Hypothalamus (tissue), 51 donors: ENCODE measurements at regions not wholly inside any gene's neighbourhood (a gene's known extent, or its start where the extent isn't known, plus 50 kb on each side); places are given as distances from the start of the nearest gene placed in this dataset.

Source experiments
- DNase-seq, 51 donors: peaks; one replicate each; lab custom pipeline; 2025; lab: John Stamatoyannopoulos, UW

DNA sequence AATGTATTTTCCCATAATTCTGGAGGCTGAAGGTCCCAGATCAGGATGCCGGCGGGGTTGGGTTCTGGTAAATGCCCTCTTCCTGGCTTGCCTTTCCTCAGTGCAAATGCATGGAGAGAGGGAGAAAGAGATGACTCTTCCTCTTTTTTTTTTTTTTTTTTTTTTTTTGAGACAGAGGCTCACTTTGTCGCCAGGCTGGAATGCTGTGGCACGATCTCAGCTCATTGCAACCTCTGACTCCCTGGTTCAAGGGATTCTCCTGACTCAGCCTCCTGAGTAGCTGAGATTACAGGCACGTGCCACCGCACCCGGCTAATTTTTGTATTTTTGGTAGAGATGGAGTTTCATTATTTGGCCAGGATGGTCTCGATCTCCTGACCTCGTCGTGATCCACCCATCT lies 300.0 kb upstream of the TAS2R1 start:
- DNase-seq, result no peak

DNA sequence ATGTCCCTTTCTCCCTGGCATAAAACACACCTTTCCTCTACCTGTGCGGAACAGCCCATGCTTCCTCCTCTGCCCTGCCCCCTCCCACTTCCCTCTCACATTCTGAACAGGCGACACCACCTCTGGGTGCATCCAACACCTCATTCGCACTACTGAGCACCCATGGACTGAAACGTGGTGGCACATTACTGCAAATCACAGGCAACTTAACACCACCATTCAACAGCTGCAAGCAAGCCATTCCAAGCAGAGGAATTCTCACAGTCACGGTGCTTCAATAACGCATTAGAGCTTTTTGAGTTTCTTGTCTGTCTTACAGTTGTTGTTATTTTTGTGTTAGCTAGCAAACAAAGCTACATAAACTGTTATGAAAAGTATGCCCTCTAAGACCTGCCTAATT lies 298.2 kb upstream of the TAS2R1 start:
- DNase-seq, result no peak

DNA sequence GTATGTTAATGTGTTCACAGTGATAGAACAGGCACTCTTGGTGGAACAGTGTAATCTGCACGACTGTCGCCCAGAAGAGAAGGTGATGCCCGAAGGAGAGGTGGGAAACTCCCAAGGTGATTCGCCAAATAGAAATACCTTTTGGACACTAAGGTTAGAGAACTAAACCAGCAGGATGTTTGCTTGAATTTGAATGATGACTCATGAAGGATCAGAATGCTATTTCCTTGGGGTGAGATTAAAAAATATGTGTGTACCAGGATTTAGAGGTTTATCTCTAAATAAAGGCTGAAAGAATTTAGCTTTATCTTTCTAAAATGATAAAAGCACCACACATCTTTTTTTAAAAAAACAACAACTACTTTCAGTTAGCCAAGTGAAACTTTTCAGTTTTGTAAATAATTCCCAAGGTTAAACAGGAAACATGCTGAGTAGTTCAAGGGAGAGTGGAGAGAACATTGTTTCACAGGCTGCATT lies 297.4 kb upstream of the TAS2R1 start:
- DNase-seq, result no peak

DNA sequence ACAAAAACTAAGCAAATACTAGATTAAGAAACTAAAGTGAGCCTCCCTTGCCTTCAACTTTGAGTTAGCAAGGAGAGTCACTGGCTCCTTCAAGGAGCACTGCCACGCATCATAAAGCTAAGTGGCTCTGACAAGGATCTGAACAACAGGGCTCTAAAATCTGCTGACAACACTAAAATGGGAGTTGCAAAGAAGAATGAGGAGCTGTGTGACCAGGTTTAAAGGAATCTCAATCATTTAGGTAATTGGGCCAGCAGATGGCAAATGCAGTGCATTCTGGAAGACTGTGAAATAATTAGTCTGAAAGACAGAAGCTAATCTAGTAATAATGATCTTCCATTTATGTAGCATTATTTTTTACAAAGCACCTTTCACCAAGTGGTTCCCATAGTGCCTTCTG lies 297.0 kb upstream of the TAS2R1 start:
- DNase-seq, result no peak

DNA sequence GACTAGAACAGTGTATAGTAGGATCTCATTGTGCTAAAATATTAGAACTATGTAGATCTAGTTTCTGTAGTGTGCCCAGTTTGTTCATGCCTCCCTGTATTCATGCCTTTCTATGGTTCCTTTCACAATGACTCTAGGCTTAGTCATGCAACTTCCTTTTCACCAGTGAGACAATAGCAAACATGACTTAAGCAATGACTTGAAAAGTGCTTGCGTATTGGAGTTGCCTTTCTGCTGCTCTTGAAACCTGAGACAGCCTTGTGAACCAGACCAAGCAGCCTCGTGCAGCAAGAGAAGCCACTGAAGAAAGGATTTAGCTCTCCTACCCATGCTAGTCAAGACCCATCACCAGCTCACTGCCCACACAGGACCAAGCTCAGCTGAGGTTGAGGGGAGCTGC lies 294.5 kb upstream of the TAS2R1 start:
- DNase-seq, result no peak

DNA sequence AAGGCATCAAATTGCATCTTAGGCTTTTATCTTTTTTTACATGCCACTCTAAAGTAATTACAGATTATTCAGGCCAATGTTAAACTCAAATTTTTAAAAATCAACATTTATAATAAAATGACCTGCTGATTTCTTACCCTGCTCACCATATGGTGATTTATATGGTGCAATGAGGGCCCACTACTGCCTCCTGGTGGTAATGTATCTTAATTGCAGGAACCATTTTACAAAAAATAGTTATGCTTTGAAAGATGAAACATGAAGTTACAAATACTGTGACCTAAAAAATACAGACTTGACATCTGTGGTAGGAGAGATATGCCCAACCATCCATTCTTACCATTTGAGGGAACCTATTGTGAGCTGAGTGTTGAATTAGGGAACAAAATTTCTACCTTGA lies 292.6 kb upstream of the TAS2R1 start:
- DNase-seq, result no peak

DNA sequence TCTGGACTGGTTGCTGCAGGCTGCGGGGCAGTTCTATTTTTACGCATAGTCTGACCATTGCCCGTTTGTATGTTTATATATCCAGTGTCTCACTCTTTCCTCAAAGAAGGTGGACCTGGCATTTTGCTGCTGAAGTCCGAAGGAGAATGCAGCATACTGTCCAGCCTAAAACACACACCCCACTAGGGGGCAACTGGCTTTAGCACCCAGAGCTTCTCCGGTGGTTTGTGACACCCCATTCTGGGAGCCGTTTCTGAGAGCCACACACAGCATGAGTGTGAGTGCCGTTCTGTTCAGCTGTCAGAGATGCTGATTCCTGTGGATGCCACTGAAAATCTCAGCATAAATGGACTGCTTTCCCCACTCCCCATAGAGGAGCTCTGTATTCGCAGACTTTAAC lies 290.5 kb upstream of the TAS2R1 start:
- no peak for DNase-seq

DNA sequence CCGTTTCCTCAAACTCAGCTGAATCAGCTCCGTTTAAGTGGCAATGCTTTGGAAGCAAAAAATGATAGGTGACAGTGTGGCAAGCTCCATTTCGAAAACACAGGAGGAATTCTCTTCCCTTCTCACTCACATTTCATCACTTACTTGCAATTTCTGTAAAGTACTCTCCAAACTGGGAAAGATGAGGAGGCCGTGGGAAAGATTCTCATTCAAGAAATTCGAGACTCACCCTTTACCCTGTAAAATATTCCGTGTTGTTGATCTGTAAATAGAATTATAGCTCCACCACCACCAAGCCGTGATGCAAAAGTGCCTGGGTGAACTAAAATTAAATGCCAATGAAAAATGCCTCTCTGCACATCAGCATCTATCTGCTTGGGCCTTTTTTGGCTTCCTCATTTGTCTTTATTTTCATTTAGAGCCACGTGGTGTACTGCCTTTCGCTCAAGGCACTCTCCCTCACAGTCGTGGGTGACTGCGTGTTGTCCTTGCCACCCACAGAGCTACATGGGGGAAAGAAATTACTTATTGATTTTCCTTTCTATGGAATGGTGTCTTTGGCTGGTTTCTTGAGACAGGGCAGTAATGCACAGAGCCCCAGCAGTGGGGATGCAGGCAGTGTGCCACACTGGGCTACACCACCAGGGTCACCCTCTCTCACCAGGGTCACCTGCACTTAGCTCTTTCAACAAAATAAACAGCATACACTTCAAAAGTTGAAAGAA lies 289.3 kb upstream of the TAS2R1 start:
- DNase-seq, result no peak

DNA sequence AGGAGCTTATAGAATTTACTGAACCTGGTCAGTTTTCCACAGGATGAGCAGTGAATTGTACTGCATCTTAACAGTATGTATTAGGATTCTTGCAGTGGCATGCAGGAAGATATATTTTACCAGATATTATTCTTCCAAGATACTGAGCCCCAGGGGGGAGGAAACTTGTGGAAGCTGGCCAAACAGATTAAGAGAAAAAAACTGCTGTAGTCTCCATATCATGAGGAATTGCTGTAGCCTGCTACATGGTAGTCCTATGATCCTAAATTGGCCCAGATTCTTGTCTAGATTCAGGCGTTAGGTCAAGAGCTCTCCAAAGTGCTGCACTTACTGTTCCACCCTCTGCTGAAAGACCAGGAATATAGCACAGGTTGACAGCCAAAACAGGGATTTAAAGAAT lies 275.5 kb upstream of the TAS2R1 start:
- DNase-seq, result no peak

DNA sequence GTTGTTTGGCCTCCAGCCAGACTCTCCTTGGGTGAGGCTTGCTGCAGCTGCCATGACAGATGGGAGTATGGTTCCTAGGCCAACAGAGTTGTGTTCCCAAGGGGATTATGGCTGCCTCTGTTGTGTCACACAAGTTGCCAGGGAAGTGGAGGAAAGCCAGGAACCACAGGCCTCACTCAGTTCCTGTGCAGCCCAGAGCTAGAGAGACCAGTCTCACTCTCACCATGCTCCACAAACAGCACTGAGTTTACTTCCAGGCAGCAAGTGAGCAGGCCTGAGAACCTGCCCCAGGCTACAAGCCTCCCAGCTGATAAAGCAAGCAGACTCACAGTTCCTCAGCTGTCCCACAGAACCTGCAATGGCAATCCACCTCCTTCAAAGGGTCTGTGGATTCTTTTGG lies 273.6 kb upstream of the TAS2R1 start:
- DNase-seq, result no peak

DNA sequence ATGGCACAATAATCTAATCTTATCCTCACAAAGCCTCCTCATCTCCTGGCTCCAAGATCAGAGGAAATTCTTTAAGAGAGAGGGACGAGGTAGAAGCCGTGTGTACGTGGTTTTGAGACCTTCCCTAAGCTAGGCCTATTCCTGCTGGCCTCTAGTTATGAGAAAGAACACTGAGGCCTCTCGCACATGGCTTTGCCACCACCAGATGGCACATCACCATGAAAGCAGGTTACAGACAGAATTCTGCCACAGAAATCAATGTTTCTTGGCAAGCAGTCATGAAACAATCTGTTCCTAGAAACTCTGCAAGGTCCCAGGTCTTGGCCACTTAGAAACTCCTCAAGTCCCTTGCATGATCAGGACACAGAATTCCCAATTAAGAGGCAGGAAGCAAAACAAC lies 268.2 kb upstream of the TAS2R1 start:
- peak in 16 of 51 donors; percentile 2 to 41 (median 10) for DNase-seq

DNA sequence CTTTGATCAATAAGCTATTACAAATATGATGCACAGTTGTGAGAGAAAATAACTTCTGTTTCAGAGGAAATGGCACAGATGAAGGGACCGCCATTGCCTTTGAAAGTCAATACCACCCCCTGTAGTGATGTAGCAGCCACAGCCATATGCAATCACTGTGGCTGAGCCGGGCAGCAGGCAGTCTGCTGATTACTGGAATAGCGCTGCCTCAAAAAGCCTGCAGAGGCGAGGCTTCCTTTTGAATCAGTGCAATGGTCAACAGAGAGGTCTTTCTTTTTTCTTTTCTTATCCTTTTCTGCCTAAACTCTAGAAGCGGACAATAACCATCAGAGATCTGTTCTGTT lies 265.1 kb upstream of the TAS2R1 start:
- DNase-seq, result no peak

DNA sequence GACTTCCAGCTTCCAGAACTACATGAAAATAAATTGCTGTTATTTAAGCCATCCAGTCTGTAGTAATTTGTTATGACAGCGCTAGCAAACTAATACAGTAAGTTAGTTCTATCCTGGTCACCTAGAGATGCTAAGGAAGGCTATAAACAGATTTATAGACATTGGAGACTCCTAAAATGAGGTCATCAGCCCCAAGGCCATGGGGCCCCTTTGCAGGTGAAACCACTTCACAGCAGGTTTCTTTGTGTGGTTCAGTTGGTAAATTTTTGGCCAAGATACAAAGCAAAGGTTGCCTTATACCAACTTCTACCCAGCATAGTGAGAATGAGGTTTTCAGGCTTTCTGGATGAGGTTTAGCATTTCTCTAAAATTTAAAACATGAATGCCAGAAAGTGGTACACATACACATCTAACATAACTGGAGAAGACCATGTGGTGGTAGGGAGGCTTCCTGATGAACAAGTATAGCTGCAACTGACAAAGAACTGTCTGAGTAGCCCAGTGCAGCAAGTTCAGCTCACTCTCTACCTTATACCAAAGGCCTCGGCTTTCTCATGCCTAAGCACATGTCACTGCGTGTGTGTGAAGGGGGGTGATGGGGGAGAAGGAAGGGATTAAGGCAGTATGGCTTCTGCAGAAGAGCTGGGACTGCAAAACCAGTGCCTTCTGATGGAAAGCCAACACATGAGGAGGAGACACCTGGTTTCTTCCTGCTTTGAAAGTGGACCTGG lies 264.6 kb upstream of the TAS2R1 start:
- DNase-seq, result no peak

DNA sequence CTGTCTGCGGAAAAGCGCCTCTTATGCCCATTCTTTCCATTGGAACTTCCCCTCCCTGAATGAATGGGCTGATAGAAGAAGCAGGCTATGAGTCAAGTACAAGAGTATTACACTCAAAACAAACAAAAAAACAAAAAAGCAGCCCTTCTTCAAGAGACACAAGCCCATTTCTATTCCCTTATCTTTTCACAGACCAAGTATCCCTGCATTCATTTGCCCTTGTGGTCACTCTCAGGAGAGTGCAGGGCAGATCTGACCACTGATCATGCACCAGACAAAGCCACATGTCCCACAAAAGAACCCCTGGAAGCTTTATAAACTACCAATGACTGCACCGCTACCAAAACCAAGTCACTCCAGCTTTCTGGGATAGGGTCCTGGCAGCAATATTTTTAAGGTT lies 262.5 kb upstream of the TAS2R1 start:
- DNase-seq, result no peak

DNA sequence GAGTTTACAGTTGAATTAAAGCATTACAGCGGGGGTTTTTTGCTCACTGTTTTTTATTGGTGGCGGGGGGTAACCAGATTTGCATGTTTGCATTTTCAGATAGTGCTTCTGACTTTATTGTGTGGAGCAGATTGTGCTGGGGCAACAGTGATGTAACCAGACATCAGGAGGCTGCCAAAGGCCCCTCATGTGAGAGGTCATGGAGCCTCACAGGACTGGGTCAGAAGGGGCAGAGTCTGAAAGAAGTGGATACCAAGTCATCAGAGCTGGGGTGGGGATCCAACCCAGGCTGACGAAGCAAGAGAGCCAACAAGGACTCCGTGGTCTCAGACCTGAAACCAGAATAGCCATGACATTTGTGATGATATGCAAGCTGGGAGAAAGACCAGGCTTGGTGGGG lies 259.4 kb upstream of the TAS2R1 start:
- DNase-seq, result no peak

DNA sequence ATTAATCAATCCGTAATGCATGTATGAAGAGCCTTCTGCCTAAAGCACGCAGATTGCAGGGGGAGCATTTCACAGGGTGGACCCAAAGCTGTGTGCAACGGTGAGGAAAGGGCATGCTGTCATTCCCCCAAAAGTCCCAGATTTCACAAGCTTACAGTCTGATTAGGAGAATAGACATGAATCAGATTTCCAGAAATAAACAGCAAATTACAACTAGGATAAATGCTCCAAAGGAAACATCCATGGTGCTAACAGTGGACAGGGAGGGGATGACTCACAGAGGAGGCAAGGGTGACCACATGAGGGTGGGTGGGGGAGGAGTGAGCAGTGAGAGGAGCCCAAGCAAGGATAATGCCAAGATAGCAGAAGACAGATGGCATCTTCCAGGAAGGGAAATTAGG lies 258.4 kb upstream of the TAS2R1 start:
- no peak for DNase-seq

DNA sequence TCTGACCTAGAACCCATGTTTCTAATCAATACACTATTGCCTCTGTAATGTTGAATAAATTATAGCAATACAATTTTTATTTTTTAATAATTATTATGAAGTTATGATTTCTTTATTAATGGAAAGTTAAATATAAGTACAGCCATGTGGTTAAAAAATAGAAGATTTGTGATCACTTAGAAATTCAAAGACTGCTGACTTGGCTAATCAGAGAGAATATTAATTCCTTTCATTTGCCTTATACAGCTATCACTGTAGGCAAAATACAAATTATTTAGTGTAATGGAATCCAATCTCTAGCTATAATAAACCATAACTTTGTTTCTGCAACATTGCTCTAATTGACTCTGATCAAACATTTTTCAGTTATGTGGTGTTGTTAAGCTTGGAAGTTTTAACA lies 255.0 kb upstream of the TAS2R1 start:
- no peak for DNase-seq

DNA sequence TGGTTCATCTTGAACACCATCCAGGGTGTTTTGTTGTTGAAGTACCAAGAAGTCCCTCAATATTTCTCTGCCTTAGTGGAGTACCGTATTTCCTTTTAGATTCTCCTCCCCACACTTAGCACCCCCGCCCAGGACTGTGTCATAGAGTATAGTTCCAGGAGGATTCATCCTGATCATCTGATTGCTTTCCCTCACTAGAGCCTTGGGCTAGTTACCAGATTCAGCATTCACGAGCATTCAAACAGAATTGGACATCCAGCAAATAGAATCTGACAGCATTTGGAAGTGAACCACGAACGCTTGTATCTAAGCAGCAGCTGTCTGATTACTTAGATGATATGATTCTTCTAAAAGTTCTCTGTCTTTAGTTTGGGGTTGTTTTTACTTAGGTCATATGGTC lies 248.1 kb upstream of the TAS2R1 start:
- DNase-seq, result no peak

DNA sequence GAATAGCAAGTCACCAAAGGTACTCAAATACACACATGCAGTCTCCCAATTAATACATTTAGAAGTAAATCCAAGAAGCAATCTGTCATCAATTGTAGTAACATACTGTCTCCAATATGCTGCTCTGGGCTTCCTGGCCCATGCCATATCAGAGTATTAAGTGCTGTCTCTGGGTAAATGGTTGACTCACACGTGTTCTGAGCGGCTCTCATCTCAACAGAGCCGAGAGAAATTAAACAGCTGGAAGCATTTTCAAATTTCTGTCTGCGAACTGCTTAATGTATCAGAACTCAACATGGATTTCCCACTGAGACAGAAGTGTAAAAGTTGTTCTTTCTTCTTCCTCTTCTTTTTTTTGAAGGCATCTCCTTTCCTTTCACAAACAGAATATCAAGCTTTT lies 247.3 kb upstream of the TAS2R1 start:
- no peak for DNase-seq

DNA sequence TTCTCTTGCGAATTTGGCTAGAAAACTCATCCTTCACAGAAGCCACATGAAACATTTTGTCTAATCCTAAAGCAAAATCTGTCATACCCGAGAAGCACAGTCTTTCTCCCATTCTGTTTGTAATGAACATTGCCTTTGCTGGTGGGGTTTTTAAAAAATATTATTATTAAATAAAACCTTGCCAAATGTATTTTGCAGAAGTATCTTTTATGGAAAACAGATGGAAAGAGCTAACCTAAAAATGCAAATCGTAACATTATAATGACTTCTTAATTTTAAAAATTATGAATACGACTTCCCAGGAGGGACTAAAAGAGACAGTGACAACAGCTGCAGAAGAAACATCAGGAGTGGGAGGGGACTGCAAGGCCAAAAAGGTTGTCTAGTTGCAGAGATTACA lies 246.3 kb upstream of the TAS2R1 start:
- no peak for DNase-seq

DNA sequence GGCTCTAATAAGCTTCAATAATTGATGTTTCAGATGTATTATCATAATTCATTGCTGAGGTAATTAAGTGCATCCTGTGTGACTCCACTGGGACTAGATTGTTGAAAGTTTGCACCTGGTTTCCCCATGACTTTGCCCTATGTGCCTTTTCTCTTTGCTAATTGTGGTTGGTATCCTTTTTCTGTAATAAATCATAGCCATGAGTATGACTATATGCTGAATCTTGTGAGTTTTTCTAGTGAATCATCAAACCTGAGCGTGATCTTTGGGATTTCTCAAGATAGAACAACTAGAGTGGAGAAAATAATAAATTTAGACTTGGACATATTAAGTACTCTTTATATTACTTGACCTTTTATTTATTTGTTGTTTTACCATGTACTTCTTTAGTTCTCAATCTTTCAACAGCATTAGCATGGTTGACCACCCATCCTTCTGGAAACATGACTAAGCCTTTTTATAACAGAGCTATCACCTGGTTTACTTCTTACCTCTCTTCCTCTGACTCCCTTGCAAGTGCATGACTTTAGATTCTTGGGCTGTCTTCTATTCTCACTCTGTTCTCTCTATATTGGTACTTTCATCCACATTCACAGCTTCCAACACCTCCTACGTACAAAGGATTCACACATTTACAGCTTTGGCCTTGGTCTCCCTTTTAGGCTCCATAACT lies 239.6 kb upstream of the TAS2R1 start:
- DNase-seq, result no peak

DNA sequence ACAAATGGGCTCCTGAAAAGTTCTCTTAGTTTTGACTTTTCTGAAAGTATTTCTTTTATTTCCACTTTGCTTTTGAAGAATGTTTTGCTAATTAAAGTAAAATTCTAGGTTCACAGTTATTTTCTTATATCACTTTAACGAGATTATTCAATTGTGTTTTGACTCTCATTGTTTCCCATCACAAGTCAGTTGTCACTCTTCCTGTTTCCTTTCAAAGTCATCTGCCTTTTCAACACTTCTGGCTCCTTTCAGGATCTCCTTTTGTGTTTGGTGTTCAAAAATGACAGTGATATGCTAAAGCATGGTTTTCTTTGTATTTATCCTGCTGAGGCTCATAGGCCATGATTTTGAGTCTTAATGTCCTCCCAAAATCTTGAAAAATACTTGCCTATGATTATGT lies 235.4 kb upstream of the TAS2R1 start:
- no peak for DNase-seq
